Motor neuron (in vitro differentiated cells): ENCODE measurements at regions not wholly inside any gene's neighbourhood (a gene's known extent, or its start where the extent isn't known, plus 50 kb on each side); places are given as distances from the start of the nearest gene placed in this dataset.

Source experiments
- ATAC-seq, 8 experiments: fragments of 200-7000 bp; cut with Tn5 transposase; replicated peaks in 6 of 8; 2 replicates each; pipeline ENCODE4 v1.8.0; 2021; ENCODE audit warnings: mild to moderate bottlenecking in 8 of 8, moderate library complexity in 8 of 8
- H3K27ac ChIP-seq, 2 donors: fragments of 250-450 bp; sonication (Bioruptor Pico); 2 replicates each; pipeline ENCODE4 v1.9.0; 2021; ENCODE audit warnings: antibody characterized with exemption in 2 of 2, mild to moderate bottlenecking in 2 of 2, moderate library complexity in 1 of 2
- H3K4me1 ChIP-seq, 2 donors: fragments of 250-450 bp; sonication (Bioruptor Pico); replicated peaks in 1 of 2; 2 replicates each; pipeline ENCODE4 v1.6.1; 2021; ENCODE audit warnings: antibody characterized with exemption in 2 of 2, mild to moderate bottlenecking in 2 of 2, moderate library complexity in 1 of 2
- H3K4me3 ChIP-seq, 5 donors: fragments of 250-450 bp; sonication (Bioruptor Pico); 2 replicates each; pipeline ENCODE4 v1.9.0; 2021; ENCODE audit warnings: antibody characterized with exemption in 5 of 5, mild to moderate bottlenecking in 5 of 5, moderate library complexity in 4 of 5
- WGBS, 10 experiments: fragments of 450-650 bp; shearing (Covaris generic); methylation state at CpG; one replicate each; pipeline ENCODE4 v1.0.0; 2022; 5-methylcytosine and 5-hydroxymethylcytosine counted together
- in situ Hi-C, 9 experiments: fragments of 400-800 bp; cut with MboI; loops; one replicate each; pipeline ENCODE4 v1.15.0; 2021; ENCODE audit warnings: low sequenced_read_pairs in 9 of 9, low pct_unique_long_range_greater_than_20kb in 2 of 9; ENCODE audit not compliant: unreplicated experiment in 9 of 9

- in situ Hi-C loops, result no loop called here
- Histone ChIP-seq H3K4me3 (no peak overlapping the region), H3K27ac (no peak overlapping the region), H3K4me1 (peaks cover 0 to 10% of the 10 kb centered on the region in 2 donors)
- no peak for ATAC-seq
- 0 to 100% (median 50%) methylated on average over 1 of the region's 1 CpG; no CpG with 5 or more reads in 2 of the 10 experiments for WGBS, 10 experiments
These were observed 162.2 kb downstream of the RRAGC start for GRCh38 chr1:38697387-38697786.

- Histone ChIP-seq H3K4me1 (peaks cover 0 to 10% of the 10 kb centered on the region in 2 donors), H3K4me3 (no peak overlapping the region), H3K27ac (no peak overlapping the region)
- WGBS, 10 experiments, result 0 to 100% (median 94%) methylated on average over 1 to 2 of the region's 2 CpGs; no CpG with 5 or more reads in 5 of the 10 experiments
- ATAC-seq, result no peak
- in situ Hi-C loops, result no loop called here
These were observed 163.2 kb downstream of the RRAGC start for GRCh38 chr1:38696371-38696770.

- in situ Hi-C loops, result no loop called here
- no peak overlapping the region for H3K4me3 ChIP-seq
- peak in 6 of 8 experiments; percentile 18 to 69 (median 33) for ATAC-seq
- peaks cover 10 to 22% of the 10 kb centered on the region in 2 donors for H3K4me1 ChIP-seq
- H3K27ac ChIP-seq, result no peak overlapping the region
- WGBS, 10 experiments, result 40 to 80% (median 67%) methylated on average over 1 of the region's 1 CpG; no CpG with 5 or more reads in 7 of the 10 experiments
These were observed 165.8 kb downstream of the RRAGC start for GRCh38 chr1:38693759-38694158.

GRCh38 chr1:38693031-38693430 is 166.5 kb downstream of the RRAGC start:
- no peak for ATAC-seq
- no peak overlapping the region for H3K4me3 ChIP-seq
- in situ Hi-C loops, result no loop called here
- 0 to 92% (median 55%) methylated on average over 1 to 3 of the region's 3 CpGs for WGBS, 10 experiments
- H3K4me1 ChIP-seq, result peaks cover 10 to 22% of the 10 kb centered on the region in 2 donors
- no peak overlapping the region for H3K27ac ChIP-seq

GRCh38 chr1:38690790-38691449 is 168.7 kb downstream of the RRAGC start:
- Histone ChIP-seq H3K4me1 (peaks cover 24 to 31% of the 10 kb centered on the region in 2 donors), H3K4me3 (no peak overlapping the region), H3K27ac (peak overlapping the region; percentile 39 to 59)
- WGBS, 10 experiments, result 0 to 83% (median 36%) methylated on average over 2 to 4 of the region's 4 CpGs
- in situ Hi-C loops, result no loop called here
- ATAC-seq, result peak in 7 of 8 experiments; percentile 36 to 100 (median 99)

- H3K4me3 ChIP-seq, result no peak overlapping the region
- WGBS, 10 experiments, result 0 to 80% (median 16%) methylated on average over 1 to 2 of the region's 2 CpGs; no CpG with 5 or more reads in 4 of the 10 experiments
- H3K4me1 ChIP-seq, result peaks cover 23 to 27% of the 10 kb centered on the region in 2 donors
- in situ Hi-C loops, result no loop called here
- no peak overlapping the region for H3K27ac ChIP-seq
- no peak for ATAC-seq
These were observed 172.7 kb downstream of the RRAGC start for GRCh38 chr1:38686927-38687255.

- peak in 5 of 8 experiments; percentile 15 to 63 (median 47) for ATAC-seq
- Histone ChIP-seq H3K4me3 (no peak overlapping the region), H3K4me1 (peaks cover 23 to 27% of the 10 kb centered on the region in 2 donors), H3K27ac (no peak overlapping the region)
- 16 to 85% (median 75%) methylated on average over 7 to 14 of the region's 14 CpGs for WGBS, 10 experiments
- in situ Hi-C loops, result no loop called here
These were observed 173.2 kb downstream of the RRAGC start for GRCh38 chr1:38686167-38686926.

- 7 to 87% (median 71%) methylated on average over 1 to 6 of the region's 6 CpGs for WGBS, 10 experiments
- Histone ChIP-seq H3K4me3 (no peak overlapping the region), H3K4me1 (peaks cover 15 to 20% of the 10 kb centered on the region in 2 donors), H3K27ac (no peak overlapping the region)
- in situ Hi-C loops, result no loop called here
- no peak for ATAC-seq
These were observed 174.2 kb downstream of the RRAGC start for GRCh38 chr1:38685388-38685787.

- ATAC-seq, result no peak
- in situ Hi-C loops, result no loop called here
These were observed 178.6 kb downstream of the RRAGC start for GRCh38 chr1:38680801-38681510.

GRCh38 chr1:38677756-38678155 is 181.8 kb downstream of the RRAGC start:
- Histone ChIP-seq H3K4me3 (no peak overlapping the region), H3K27ac (no peak overlapping the region), H3K4me1 (no peaks in the 10 kb centered on the region)
- no peak for ATAC-seq
- in situ Hi-C loops, result no loop called here
- WGBS, 10 experiments, result 0 to 100% (median 71%) methylated on average over 1 to 2 of the region's 2 CpGs; no CpG with 5 or more reads in 4 of the 10 experiments

More at GRCh38 chr1:38680801-38681510, 178.6 kb downstream of the RRAGC start:
- H3K27ac ChIP-seq, result no peak overlapping the region
- H3K4me3 ChIP-seq, result no peak overlapping the region
- H3K4me1 ChIP-seq, result peaks cover under 1 to 4% of the 10 kb centered on the region in 2 donors
- 0 to 92% (median 54%) methylated on average over 1 to 4 of the region's 5 CpGs; no CpG with 5 or more reads in 1 of the 10 experiments for WGBS, 10 experiments

- Histone ChIP-seq H3K27ac (no peak overlapping the region), H3K4me3 (no peak overlapping the region), H3K4me1 (no peaks in the 10 kb centered on the region)
- WGBS, 10 experiments, result 17 to 100% (median 82%) methylated on average over 1 to 6 of the region's 6 CpGs; no CpG with 5 or more reads in 3 of the 10 experiments
- in situ Hi-C loops, result no loop called here
- no peak for ATAC-seq
These were observed 182.3 kb downstream of the RRAGC start for GRCh38 chr1:38677311-38677710.

- ATAC-seq, result no peak
- WGBS, 10 experiments, result 0 to 87% (median 80%) methylated on average over 1 to 4 of the region's 4 CpGs; no CpG with 5 or more reads in 4 of the 10 experiments
- Histone ChIP-seq H3K4me1 (no peaks in the 10 kb centered on the region), H3K27ac (no peak overlapping the region), H3K4me3 (no peak overlapping the region)
- in situ Hi-C loops, result no loop called here
These were observed 186.9 kb downstream of the RRAGC start for GRCh38 chr1:38672692-38673091.

- in situ Hi-C loops, result no loop called here
- peak in 1 of 8 experiments; percentile 42 for ATAC-seq
- 0 to 95% (median 81%) methylated on average over 2 to 8 of the region's 8 CpGs; no CpG with 5 or more reads in 1 of the 10 experiments for WGBS, 10 experiments
- H3K4me3 ChIP-seq, result no peak overlapping the region
- H3K4me1 ChIP-seq, result no peaks in the 10 kb centered on the region
- H3K27ac ChIP-seq, result no peak overlapping the region
These were observed 188.4 kb downstream of the RRAGC start for GRCh38 chr1:38671221-38671620.
